ENCODE measurements at regions not wholly inside any gene's neighbourhood (a gene's known extent, or its start where the extent isn't known, plus 50 kb on each side); places are given as distances from the start of the nearest gene placed in this dataset.

DNA sequence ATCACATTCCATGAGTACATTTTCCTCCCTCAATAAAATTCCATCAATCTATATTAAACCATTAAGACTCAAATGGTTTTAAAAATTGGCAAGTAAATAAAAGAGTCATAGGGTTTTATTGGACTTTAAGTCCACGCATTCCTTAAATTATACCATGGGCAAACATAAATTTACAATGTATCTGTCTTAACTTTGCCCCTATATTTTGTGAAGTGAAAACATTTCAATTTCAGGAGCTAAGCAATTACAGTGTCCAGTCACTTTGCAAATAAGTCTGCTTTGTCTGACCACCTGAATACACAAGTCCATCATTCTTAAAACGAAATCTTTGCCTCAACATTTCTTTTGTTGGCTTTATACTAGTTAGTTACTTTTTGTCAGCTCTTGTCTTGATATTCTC lies 197.5 kb upstream of the SEMA3D start:
- TF ChIP-seq, protein P1, sequence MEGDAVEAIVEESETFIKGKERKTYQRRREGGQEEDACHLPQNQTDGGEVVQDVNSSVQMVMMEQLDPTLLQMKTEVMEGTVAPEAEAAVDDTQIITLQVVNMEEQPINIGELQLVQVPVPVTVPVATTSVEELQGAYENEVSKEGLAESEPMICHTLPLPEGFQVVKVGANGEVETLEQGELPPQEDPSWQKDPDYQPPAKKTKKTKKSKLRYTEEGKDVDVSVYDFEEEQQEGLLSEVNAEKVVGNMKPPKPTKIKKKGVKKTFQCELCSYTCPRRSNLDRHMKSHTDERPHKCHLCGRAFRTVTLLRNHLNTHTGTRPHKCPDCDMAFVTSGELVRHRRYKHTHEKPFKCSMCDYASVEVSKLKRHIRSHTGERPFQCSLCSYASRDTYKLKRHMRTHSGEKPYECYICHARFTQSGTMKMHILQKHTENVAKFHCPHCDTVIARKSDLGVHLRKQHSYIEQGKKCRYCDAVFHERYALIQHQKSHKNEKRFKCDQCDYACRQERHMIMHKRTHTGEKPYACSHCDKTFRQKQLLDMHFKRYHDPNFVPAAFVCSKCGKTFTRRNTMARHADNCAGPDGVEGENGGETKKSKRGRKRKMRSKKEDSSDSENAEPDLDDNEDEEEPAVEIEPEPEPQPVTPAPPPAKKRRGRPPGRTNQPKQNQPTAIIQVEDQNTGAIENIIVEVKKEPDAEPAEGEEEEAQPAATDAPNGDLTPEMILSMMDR (IDR thresholded peaks at IDR 0.05): no peak
- TF ChIP-seq POLR2A (IDR thresholded peaks at IDR 0.05): no peak

Data from heart left ventricle (tissue), 13 donors.